GM21367 (cell line): ENCODE measurements at regions not wholly inside any gene's neighbourhood (a gene's known extent, or its start where the extent isn't known, plus 50 kb on each side); places are given as distances from the start of the nearest gene placed in this dataset.
A peak's percentile ranks its signal among the peaks of the same experiment; 100 is the strongest.
"Not testable (repeated sequence)": the region's sequence is repeated elsewhere in the genome, so short reads cannot be mapped to it uniquely, and the experiment has no call there.

Experiments used
- ATAC-seq: cut with Tn5 transposase; IDR thresholded peaks from one replicate; pipeline ENCODE4 v1.9.1; 2021; ENCODE audit not compliant: unreplicated experiment

DNA sequence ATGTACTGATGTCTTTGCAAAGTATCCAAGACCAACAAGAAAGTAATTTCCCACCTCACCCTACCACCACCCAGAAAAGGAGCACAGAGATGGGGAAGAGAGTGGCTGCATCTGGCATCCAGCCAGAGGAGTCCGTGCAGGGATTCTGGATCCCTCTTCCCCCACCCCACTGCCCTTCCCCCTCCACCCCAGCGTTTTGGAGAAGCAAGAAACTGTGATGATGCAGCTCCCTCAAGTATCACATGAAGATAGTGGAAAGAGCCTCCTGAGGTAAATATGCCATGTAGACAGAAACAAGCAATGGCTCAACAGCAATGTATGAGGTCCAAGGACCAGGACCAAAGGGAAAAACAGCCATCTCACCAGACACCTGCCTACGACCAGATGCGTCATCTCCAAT lies 153.8 kb downstream of the DEPDC1B start:
- ATAC-seq: no peak

DNA sequence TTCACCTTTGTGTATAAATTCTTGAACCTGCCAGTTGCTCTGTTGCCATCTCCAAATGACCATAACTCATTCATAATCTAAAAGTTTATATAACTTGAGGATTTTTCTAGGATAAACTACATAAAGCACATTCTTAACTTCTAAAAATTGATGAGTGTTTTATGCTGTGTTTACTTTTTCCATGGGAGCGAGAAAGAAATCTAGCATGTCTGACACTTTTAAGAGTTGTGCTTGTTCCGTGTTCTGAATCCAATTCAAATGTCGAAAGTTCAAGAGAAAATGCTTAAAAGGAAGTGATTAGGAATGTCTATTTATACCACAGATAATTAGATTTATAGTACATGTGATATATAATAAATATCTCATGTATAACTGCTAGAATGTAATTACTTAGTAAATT lies 154.4 kb downstream of the DEPDC1B start:
- ATAC-seq: no peak

DNA sequence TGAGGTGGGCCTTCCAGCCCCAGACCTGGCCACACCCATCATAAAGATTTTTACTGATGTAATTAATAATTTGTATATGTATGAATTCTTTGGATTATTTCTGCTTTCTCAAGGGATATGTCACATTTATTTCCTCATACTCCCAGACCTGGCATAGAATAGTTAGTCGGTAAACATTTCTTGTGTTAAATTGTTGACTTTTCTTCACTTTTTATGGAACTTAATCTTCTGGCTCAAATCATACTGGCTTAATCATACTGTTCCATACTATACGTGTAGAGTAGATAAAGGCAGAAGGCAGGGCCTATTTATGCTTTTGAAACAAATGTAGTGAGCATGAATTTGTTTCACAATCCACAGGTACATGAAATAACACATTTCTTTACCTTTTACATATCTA lies 155.8 kb downstream of the DEPDC1B start:
- no peak for ATAC-seq

DNA sequence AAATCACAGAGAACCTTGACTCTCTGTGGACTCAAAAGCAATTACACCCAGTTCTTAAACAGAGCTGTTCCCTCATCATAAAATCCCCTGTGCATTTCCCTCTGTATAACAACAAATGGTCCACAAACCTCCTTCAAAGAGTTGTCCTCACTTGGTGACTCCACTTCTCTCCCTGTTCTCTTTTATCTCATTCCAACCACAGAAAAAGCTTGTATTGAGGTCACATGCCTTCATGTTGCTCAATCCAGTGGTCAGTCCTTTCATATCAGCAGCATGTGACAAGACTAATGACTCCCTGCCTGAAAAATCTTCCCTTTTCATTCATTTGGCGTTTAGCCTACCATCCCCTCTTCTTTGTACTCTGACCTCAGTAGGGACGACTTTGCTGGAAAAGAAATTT lies 158.0 kb downstream of the DEPDC1B start:
- peak; percentile 17 for ATAC-seq

DNA sequence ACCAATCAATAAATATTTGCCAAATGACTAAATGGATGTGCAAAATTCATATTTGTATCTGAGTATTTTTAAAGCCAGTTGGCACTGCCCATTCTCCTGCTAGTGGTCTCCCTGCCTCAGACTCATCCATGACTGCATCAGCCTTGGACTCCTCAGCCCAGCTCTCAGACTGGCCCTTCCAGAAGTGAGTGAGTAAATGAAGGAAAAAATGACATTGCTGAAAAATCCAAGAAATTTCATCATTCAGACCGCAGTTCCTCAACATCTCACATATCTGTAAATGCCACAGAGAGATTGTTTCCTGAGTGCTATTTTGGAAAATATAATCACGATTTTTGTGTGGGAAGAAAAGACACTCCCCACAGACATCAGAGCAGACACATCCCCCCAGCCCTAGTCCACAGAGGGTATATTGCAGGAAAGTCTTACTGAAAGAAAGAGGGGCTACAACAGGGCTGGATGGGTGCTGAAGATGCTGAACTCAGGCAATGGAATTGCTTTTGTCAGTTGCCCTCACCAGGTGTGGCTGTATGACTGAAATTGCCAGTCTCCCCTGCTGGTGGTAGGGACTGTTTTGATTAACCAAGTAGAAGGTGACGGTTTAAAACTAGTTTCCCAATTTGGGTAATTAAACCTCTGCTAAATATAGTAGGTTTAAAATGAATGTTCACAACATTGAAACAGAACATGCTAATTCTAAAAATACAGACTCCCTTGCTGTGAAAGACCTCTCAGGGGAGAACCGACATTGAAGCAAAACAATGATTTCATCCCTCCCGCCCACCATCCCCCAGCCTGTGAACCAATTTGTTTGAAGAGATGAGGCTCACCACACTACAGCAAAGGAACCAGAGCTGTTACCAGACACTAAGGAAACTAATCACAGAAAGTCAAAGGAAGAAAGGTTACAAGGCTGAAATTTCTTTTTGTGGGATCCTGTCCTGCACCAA lies 158.8 kb downstream of the DEPDC1B start:
- ATAC-seq: peak; percentile 86

DNA sequence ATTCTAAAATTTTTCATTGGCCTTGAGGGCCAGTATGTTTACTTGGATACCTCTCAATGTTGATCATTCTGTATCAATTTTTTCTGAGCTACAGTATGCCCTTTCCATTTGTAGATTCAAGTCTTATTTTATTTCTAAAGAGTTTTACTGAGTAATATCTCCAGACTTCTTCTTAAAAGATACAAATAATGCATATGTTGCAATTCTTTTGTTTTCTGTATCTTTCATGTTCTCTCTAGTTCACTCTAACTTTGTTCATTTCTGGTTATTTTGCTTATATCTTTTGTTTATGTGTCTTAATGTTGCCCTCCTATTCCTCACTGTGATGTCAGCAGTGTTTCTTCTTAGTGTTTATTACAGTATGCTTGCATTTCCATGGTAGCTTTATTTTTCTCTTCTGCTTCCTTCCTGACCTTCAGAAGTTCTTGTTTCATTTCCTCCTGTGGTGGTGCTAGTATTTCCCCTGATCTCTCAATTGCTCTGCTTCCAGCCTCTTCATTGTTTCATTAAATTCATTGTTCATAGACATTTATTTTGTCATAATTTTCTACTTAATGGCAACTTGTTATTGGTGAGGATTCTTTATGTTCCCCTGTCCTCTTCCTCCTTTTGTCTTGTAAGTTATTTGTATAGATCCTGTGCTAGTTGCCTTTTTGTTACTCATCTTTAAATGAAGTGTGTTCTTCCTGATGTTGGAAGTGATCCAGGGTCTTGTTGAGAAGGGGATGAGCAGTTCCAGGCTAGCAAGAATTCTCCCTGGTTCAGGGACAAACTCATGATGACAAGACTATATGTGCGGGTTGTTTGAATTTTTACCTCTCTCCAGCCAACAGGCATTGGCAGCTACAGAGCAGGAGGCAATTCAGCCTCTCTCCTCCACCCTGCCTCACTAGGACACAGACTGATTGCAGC lies 160.8 kb downstream of the DEPDC1B start:
- ATAC-seq: no peak

DNA sequence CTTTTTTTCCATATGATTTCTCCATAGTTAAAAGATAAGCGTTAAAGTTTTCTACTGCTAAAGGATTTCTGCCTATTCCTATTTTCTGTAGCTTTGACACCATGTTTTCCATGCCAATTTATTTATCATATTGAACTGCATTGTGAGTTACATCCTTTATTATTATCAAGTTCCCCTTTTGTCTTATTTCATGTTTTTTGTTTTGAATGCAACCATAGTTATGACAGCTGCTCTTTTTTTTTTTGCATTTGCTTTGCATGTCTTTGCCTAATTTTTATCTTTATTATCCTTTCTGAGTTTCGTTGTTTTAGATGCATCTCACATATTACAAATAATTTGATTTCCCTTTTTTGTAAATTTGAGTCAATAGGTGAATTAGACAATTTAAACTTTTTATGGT lies 161.5 kb downstream of the DEPDC1B start:
- no peak for ATAC-seq

DNA sequence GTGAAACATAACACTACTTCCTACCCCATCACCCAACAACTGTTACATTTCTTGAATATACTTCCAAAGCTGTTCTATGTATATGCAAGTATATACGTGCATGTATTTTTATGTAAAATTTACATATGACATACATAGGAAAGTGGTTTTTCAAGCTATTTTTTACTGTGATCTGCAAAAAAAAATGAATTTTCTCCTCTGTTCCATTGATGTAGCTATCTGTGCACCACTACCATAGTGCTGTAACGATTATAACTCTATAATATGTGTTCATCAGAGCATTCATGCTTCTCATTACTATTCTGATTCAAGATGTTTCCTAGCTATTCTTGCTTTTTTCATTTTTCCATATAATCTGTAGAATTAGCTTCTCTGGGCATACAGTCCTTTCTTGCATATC lies 164.0 kb downstream of the DEPDC1B start:
- ATAC-seq: no peak

DNA sequence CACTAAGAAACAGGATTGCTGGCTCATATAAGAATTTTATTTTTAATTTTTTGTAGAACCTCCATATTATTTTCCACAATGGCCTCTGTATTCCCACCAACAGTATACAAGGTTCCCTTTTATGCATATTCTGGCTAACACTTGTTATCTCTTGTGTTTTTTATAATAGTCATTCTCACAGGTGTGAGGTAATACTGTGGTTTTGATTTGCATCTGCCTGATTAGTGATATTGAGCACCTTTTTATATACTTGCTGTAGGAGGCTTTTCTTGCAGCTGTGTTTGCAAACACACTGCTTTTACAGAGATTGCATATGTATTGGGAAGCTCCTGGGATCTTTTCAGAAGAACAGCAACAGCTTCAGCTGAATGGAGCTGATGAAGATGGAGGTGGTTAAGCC lies 164.8 kb downstream of the DEPDC1B start:
- no peak for ATAC-seq

DNA sequence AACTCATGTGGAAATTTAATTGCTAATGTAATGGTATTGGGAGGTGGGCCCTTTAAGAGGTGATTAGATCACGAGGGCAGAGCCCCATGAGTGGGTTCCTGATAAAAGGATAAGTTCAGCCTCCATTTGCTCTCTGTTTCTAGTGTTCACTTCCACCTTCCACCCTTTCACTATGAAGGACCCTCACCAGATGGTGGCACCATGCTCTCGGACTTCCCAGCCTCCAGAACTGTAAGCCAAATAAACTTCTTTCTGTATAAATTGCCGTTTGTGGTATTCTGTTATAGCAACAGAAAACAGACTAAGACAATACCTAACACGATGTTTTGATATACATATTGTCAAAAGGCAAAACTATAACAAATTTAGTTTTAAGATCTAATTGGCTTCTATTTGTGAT lies 166.2 kb downstream of the DEPDC1B start:
- no peak for ATAC-seq

DNA sequence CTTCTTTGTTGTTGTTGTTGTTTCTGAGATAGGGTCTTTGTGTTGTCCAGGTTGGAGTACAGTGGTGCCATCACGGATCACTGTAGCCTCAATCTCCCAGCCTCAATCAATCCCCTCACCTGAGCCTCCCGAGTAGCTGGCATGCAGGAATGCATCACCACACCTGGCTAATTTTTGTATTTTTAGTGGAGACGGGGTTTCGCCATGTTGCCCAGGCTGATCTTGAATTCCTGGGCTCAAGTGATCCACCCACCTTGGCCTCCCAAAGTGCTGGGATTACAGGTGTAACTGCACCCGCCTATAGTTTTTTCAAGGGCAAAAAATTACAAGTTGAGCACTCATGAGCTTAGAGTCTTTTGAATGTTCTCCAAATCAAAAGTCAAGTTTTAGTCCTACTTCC lies 167.2 kb downstream of the DEPDC1B start:
- not testable (repeated sequence) for ATAC-seq

DNA sequence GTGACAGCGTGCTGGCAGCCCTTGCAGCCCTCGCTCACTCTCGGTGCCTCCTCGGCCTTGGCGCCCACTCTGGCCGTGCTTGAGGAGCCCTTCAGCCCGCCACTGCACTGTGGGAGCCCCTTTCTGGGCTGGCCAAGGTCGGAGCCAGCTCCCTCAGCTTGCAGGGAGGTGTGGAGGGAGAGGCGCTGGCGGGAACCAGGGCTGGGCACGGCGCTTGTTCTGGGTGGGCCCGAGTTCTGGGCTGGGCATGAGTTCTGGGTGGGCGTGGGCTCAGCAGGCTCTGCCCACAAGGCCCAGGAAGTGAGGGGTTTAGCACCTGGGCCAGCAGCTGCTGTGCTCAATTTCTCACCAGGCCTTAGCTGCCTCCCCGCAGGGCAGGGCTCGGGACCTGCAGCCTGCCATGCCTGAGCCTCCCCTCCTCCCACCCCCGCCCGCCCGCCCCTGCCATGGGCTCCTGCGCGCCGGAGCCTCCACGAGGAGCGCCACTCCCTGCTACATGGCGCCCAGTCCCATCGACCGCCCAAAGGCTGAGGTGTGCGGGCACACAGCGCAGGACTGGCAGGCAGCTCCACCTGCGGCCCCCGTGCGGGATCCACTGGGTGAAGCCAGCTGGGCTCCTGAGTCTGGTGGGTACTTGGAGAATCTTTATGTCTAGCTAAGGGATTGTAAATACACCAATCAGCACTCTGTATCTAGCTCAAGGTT lies 169.7 kb downstream of the DEPDC1B start:
- not testable (repeated sequence) for ATAC-seq

DNA sequence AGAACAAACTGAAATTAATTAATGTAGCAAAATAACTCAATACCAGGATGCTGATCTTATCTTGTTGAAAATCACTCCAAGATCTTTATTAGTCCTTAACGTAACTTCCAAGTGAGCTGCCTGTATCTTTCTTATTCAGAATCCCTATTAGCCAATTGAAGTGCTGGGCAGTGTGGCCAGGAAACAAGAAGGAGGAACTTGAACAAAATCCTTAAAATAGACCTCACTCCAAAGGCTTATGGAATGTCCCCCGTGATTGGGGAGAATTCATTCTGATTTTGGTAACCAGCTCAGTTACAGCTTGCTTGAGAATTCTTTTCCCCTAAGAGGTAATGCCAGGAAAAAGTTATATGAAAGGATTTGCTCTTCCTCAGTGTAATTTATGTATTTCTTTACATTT lies 171.0 kb downstream of the DEPDC1B start:
- no peak for ATAC-seq

DNA sequence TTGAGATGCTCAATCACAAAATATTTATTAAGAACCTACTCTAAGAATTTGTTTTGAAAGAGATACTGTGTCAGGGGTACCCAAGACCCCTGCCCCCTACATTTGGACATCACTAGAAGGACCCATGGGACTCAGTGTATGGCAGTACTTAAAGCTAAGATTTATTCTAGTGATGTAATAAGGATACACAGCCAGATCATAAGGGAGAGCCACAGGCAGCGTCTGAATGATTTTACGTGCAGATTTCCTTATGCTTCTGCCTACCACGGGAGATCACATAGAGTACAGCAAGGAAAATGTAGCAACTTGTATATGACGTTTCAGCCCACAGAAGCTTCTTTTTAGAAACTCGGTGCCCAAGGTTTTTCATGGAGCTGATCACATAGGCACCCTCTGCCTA lies 172.9 kb downstream of the DEPDC1B start:
- no peak for ATAC-seq

DNA sequence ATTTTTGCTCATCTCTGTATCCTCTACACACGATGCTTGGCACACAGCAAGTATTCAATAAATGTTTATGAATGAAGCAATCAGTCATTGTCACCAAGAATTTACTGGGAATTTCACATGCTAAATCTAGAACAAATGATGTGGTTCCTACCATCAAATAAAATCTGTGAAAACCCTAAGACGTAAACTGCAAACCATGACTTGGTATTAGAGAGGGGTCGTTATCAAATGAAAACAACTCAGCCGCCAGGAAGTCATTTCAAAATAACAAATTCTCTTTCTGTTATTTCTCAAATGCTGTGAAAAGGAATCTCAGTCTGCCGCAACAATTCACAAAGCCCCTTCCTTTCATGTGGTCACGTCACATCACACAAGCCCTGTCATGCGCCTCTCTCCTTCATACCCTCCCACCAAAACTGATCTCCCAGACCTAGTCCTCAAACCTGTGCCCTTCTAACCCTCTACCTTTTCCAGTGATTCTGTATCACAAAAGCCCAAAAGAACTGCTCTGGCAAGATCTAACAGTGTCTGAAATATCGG lies 173.6 kb downstream of the DEPDC1B start:
- no peak for ATAC-seq

DNA sequence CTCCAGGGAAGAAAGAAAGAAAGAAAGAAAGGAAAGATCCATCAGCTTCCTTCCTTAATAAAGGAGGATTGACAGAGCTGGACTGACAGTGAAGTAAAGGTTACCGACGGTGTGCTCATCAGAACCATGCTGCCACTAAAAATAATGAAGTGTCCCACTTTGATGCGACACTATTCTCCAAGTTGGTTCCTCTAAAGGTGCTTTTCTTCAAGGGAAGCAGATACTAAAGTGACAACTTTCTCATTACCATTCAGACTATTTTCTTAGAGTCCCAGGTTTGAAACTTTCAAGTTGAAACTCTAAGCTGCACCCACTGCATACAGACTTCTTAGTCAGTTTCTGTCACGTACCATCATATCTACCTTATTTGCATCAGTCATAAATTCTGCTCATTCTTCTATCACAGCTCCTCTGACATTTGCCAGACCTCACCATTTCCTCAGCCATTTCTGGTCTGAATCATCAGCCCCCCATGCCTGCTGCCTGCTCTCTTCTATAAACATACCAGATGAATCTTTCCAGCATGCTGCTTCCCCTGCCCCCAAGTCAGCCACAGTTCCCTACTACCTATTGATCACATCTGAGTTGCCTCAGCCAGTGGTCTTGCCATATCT lies 177.6 kb downstream of the DEPDC1B start:
- peak; percentile 75 for ATAC-seq

DNA sequence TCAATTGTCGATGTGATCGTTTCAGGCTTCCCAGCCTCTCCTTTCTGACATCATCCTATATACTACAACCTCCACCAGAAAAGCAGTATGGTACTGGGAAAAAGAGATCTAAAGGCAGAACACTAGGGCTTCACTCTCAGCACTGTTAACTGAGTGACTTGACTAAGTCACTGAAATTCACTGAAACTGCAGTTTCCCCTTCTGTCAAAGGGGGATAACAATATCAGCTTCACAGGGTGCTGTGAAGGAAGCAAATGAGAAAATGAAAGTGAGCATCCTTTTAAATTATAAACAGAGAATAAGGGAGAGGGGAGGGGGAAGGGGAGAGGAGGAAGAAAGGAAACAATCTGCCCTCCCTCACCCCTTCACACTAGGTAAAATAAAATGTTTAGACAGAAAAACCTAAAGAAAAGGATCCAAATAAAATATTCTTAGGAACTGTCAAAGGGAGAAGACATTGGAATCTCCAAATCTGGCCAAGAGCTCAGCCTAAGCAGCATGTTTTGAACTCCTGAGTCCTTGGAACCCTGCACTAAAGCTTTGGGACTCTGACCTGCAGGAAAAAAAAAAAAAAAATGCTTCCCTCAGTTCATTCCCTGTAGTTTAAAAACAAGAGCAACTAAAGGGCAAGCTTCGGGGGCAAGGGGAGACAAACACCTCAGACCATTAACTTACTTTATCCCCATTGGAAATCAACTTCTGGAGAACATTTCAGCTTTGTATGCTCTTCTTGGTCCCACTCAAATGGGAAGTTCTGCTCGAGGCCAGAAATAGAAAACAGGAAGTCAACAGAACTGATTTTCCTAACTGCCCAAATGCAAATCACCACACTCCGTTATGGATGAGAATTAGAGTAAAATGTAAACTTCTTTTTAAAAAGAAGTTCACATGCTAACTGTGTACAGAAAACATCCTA lies 178.3 kb downstream of the DEPDC1B start:
- ATAC-seq: peak; percentile 52

DNA sequence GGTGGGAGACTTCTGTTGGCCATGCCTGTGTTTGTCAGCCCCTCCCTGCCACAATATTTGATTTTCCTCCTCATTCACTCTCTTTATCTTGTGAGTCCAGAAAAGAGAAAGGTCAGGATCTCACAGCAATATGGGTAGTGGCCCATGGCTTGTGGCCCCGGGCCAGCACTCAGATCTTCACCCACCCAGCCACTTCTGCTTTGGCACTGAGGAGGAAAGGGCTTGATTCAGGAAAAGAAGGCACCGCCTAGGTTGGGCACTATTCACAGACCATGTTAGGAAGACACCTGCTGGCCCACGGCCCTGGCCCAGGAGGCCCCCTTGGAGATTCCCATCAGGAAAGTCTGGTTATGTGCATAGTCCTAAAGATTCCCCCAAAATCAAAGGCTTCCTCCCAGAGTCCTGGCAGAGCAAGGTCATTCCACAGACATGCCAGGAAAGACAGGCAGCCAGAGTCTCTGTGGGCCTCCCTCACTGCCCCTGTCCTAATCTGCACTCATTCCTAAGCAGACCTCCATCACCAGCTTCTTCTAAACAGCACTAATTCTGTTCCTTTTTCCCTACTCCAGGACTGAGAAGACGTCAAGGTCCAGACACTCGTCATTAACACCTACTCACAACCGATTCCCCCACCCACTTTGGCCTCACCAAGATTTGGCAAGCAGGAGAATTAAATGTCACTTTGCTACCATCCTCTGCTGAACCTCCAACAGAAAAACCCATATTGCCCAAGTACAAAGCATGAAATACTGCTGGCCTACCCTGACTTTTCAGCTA lies 179.3 kb downstream of the DEPDC1B start:
- ATAC-seq: no peak

DNA sequence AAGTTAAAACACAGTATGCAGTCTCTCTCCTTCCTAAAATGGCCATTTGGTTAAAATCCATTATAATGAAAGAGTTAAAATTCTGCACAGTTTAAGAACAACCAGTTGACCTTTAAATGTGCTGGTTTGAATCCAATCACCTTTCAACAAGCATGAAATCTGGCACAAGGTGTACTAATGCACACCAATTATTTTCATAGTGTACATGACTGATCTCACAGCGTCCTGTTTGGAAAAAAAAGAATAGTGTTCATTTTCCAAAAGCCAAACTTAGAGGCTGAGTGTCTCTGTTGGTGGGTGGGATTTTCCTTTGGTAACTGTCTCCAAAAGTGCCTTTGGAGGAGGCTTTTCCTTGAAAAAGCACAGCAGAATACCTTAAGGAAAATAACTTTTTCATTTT lies 180.6 kb downstream of the DEPDC1B start:
- no peak for ATAC-seq
